SKM-1 (cell line): ENCODE measurements at regions not wholly inside any gene's neighbourhood (a gene's known extent, or its start where the extent isn't known, plus 50 kb on each side); places are given as distances from the start of the nearest gene placed in this dataset.
"Not testable (repeated sequence)": the region's sequence is repeated elsewhere in the genome, so short reads cannot be mapped to it uniquely, and the experiment has no call there.

Source experiments
- DNase-seq: peaks from one replicate; lab custom pipeline; 2025; ENCODE audit not compliant: unreplicated experiment; lab: John Stamatoyannopoulos, UW

GRCh38 chr14:84512823-84513222 is 1017.1 kb upstream of the FLRT2 start:
- not testable (repeated sequence) for DNase-seq

- DNase-seq = no peak
Measured at GRCh38 chr14:84519836-84520235, 1010.1 kb upstream of the FLRT2 start.

DNA sequence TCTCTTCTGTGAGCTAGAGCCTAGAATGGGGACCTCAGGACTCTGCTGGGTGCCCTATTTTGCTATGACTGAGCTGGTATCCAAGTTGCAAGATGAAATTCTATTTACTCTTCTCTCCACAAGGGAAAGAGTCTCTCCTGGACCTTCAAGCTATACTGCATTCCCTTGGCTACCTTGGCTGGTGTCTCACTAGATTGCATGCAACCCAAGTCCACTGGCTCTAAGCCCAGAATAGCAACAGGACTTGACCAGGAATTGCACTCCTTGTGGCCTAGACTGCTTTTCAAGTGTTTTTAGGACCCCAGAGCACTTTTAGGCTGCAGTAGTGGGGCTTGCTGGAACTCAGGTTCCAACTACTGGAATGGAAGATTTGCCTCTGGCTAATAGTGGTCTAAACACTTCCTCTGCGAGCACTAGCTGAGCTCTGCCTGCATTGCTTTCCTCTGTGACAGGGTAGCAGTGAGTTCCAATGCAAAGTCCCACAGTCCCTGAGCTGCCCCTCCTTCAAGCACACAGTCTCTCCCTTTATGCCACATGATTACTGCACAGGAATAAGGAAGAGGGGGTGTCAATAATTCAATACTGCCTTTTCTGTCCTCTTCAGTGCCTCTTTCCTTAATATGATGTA is 1009.1 kb upstream of the FLRT2 start:
- DNase-seq = no peak

DNA sequence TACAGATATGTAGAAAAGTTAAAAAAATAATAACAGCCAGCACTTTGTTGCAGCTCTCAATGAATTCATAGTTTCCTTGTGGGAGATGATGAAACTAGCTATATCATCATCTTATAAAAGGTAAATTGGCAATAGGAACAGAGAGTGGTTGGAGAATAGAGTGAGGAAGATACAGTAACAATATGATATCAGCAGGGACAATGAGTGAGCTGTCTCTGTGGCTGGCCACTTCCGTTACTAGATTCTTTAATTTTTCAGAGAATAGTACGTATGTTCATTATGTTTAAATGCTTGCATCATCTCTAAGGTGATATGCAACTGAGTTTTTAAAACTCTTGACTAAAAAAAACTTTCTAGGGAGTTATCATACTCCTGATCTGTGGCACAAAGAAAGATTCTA is 1006.2 kb upstream of the FLRT2 start:
- no peak for DNase-seq

- no peak for DNase-seq
Measured at GRCh38 chr14:84527706-84528105, 1002.2 kb upstream of the FLRT2 start.

- no peak for DNase-seq
Measured at GRCh38 chr14:84532016-84532415, 997.9 kb upstream of the FLRT2 start.

DNA sequence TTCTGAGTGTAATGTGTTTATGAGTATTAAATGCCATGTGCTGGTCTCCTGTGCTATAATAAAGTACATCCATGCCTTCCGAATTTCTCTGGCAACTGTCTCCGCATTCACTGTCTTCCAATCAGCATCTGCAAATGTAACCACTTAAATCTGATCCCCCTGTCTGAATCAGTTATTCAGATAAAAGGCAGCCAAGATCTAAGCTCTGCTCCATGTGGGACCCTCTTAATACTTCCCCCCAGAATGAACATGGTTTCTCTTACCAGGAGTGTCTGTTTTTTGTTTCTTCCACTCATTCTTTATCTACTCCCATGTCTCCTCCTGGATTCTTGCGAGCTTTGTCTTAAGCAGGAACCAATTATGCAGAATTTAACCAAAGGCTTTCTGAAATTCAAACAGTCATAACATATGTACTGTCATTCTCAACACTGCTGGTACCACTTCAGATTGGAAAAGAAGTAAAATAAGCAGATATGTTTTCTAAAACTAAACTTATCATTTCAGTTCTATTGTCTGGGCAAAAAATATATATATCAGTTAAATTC is 996.7 kb upstream of the FLRT2 start:
- DNase-seq = no peak

DNA sequence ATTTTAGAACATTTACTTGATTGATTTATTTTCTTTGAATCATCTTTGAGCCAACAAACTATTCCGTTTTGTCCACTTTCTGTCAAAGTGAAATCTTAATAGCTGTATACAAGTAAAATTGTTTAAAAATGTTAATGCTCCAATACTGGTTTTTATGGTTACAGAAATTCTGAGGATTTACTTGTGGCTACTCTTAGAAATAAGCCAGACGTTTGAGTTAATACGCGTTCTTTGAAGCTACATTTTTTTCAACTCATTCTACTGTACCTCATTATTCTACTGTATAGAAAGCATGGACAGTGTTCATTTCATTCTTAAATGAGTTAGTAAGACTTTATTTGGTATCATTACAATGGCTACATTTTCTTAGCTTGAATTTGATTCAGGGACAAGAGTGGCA is 996.2 kb upstream of the FLRT2 start:
- no peak for DNase-seq

GRCh38 chr14:84535484-84535883 is 994.5 kb upstream of the FLRT2 start:
- no peak for DNase-seq

DNA sequence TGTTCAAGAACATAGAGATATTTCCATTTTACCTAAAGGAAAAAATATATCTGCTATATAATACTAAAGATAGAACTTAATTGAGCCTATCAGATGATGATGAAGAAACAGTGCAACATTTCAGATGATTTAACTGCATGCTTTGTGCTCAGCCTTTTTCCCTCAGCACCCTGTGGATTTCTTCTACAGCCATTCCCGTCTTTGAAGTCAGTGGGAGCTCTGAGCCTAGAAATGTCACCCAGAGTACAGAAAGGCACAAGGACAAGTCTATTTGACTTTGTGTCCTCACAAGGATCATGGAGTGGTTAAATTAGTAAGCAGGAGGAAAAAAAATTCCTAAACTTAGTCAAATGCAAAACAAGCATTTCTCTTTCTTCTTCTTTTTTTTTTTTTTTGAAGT is 994.0 kb upstream of the FLRT2 start:
- DNase-seq = no peak

DNA sequence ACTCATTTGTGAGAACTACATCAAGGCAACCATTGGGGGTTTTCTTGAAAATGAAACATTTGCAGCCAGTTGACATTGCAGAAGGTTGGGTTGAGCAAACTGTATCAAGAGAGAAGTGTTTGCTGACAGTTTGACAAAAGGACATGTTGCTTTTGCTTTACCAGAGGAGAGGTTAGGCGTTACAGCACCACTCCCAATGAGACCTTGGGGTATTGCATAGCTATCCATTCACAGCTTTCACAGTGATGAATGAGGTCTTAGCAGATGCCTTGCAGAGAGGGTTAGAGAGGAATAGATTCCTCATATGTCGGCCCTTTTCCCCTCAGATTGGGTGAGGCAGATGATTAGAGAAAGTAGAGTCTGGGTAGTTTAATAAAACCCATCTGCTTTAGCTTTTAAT is 988.9 kb upstream of the FLRT2 start:
- no peak for DNase-seq

DNA sequence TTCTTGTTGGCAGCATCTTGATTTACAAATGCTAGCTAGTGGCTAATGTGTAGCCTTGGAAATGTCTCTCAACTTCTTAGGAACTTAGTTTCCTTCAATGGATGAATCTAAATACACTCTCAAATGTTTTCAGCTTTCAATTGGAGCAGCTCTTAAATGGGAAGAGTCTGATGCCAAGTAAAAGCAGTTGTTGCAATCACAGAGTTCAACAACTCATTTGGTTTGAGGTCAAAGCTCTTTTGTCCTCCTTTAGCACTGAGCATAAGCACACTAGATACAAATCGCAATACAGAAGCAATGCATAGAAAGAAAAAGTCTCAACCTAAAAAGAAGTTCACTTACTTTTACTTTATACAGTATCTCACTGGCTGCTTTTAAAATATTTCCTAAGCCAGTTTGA is 986.1 kb upstream of the FLRT2 start:
- DNase-seq = no peak

DNA sequence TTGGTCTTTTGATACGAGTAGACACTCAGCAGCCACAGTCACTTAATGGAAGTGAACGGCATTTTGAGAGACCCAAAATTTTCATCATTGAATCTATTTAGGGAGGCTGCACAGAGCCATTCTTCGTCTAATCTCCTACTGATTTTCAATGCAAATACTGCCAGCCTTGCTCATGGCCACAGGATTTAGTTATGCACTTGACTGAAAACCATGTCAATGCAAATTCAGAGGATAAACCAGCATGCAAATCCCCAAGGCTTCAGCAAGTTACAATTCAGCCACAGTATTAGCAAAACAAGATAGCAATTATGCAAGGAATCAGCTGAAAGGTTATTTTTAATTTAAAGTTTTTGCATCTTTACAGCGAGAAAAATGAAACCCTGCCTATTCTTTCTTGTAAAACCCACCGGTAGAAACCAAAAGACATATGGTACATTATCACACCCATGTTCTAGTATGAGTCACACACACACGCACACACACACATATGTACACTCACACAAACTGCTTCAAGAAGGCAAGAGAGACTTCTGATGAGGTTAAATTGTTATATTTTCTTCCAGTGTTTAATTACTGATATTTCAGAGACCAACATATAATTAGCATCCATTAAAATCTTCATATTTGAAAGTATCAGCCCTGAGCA is 985.3 kb upstream of the FLRT2 start:
- DNase-seq = no peak

GRCh38 chr14:84546236-84546635 is 983.7 kb upstream of the FLRT2 start:
- no peak for DNase-seq

DNA sequence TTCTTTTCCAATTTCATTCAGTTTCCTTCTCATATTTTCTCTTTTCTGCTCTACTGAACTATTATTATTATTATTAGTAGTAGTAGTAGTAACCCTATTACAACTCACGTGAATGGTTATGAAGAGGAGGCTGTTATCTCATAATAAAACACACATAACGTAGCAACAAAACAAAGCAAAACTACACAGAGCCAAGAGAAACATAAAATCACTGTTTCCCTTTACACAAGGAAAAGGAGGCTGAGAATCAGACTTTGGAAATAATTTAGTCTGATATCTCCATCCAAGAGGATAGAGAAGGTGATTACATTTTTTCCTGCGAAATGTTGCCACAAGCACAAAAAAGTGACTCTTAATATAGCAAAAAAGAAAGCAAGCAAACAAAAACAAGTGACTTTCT is 975.8 kb upstream of the FLRT2 start:
- no peak for DNase-seq

DNA sequence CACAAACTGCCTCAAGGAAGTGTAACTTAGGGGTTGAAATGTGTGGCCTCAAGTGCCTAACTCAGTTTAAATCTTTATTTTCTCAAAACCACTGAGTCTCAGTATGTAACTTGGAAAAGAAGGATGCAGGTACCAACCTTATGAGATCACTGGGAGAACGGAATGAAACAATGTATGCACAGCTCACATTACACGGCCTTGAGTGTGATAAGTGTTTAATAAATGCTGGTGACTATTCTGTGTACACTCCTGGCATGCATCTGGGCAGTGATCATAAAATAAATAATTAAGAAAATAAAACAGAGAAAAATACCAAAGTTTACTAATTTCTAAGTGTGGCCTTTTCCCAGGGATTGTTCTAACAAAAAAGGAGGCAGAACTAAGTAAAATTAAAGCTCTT is 974.5 kb upstream of the FLRT2 start:
- no peak for DNase-seq

GRCh38 chr14:84566109-84566508 is 963.8 kb upstream of the FLRT2 start:
- DNase-seq = no peak

DNA sequence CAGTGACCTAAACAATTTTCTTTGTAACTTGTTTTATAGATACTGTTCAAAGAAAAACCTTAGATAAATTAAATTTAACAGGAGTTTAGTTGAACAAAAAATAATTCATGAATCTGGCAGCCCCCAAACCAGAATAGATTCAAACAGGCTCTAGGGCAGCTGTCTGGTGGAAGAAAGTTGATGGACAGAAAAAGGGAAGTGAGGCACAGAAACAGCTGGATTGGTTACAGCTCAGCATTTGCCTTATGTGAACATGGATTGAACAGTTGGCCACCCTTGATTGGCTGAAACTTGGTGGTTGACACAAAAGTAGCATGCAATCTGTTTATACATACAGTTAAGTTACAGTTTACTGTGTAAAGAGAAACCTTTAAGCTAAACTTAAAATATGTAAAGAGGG is 954.3 kb upstream of the FLRT2 start:
- DNase-seq = no peak

GRCh38 chr14:84579292-84579691 is 950.7 kb upstream of the FLRT2 start:
- no peak for DNase-seq

- DNase-seq = no peak
Measured at GRCh38 chr14:84581041-84581440, 948.9 kb upstream of the FLRT2 start.

DNA sequence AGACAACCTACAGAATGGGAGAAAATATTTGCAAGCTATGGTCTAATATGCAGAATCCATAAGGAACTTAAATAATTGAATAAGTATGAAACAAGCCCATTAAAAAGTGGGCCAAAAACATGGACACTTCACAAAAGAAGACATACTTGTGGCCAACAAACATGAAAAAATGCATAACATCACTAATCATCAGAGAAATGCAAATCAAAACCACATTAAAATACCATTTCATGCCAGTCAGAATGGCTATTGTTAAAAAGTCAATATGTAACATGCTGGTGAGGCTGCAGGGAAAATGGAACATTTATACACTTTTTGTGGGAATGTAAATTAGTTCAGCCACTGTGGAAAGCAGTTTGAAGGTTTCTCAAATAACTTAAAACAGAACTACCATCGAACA is 945.4 kb upstream of the FLRT2 start:
- DNase-seq = no peak

GRCh38 chr14:84591827-84592445 is 938.0 kb upstream of the FLRT2 start:
- no peak for DNase-seq
